ENCODE measurements at regions not wholly inside any gene's neighbourhood (a gene's known extent, or its start where the extent isn't known, plus 50 kb on each side); places are given as distances from the start of the nearest gene placed in this dataset.

DNA sequence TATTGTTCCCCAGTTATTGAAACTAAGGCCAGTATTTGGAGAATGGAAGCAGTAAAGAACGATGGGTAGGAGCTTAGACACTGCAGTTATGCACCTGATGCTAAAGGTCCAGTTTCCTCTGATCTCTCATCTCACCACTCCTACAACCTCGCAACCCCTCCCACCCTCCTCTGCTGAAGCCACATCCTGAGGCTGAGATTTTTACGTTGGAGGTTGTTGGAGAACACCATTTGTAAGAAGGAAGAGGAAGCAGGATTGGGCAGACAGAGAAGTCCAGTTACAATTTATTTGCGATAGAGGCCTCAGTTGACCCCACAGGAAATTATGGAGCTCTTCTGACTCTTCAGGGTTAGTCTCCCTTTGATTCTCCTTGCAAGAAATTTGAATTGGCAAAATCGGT is 54.3 kb upstream of the NDUFV2 start:
- TF ChIP-seq, protein P1, sequence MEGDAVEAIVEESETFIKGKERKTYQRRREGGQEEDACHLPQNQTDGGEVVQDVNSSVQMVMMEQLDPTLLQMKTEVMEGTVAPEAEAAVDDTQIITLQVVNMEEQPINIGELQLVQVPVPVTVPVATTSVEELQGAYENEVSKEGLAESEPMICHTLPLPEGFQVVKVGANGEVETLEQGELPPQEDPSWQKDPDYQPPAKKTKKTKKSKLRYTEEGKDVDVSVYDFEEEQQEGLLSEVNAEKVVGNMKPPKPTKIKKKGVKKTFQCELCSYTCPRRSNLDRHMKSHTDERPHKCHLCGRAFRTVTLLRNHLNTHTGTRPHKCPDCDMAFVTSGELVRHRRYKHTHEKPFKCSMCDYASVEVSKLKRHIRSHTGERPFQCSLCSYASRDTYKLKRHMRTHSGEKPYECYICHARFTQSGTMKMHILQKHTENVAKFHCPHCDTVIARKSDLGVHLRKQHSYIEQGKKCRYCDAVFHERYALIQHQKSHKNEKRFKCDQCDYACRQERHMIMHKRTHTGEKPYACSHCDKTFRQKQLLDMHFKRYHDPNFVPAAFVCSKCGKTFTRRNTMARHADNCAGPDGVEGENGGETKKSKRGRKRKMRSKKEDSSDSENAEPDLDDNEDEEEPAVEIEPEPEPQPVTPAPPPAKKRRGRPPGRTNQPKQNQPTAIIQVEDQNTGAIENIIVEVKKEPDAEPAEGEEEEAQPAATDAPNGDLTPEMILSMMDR (IDR thresholded peaks at IDR 0.05) = no peak
- TF ChIP-seq POLR2A (IDR thresholded peaks at IDR 0.05) = no peak
